Upper lobe of left lung (tissue), 6 donors: ENCODE measurements at regions not wholly inside any gene's neighbourhood (a gene's known extent, or its start where the extent isn't known, plus 50 kb on each side); places are given as distances from the start of the nearest gene placed in this dataset.

Experiments
- ATAC-seq, 2 donors: fragments of 200-7000 bp; cut with Tn5 transposase; one replicate each; pipeline ENCODE4 v1.9.1; 2022; ENCODE audit warnings: mild to moderate bottlenecking in 2 of 2, moderate library complexity in 2 of 2; ENCODE audit not compliant: low FRiP score in 2 of 2
- DNase-seq, 2 donors: peaks; one replicate each; pipeline ENCODE4 v3.0.0-alpha.2; 2019 to 2020
- H3K27ac ChIP-seq, 4 donors: fragments of 200-600 bp; sonication (generic); one replicate each; pipeline ENCODE4 v1.5.1; 2016 to 2019
- H3K27me3 ChIP-seq, 4 donors: fragments of 200-600 bp; sonication (generic); one replicate each; pipeline ENCODE4 v1.5.1; 2017 to 2019
- H3K36me3 ChIP-seq, 4 donors: fragments of 200-600 bp; sonication (generic); one replicate each; pipeline ENCODE4 v1.5.1; 2016 to 2019
- H3K4me1 ChIP-seq, 4 donors: fragments of 200-600 bp; sonication (generic); one replicate each; pipeline ENCODE4 v1.5.1; 2018 to 2019
- H3K4me3 ChIP-seq, 4 donors: fragments of 200-600 bp; sonication (generic); one replicate each; pipeline ENCODE4 v1.5.1; 2017 to 2019; ENCODE audit warnings: mild to moderate bottlenecking in 2 of 4, moderate library complexity in 1 of 4
- H3K9me3 ChIP-seq, 4 donors: fragments of 200-600 bp; sonication (generic); one replicate each; pipeline ENCODE4 v1.5.1; 2018 to 2019
- CTCF ChIP-seq, 6 experiments: fragments of 450-650 bp in 4 of 6; fragments of 200-600 bp in 2 of 6; sonication (generic) in 2 of 6; IDR thresholded peaks; one replicate each; pipeline ENCODE4 v1.5.1; 2016 to 2019; ENCODE audit warnings: antibody characterized with exemption in 6 of 6
- EP300 ChIP-seq, 4 donors: sonication (generic); formaldehyde crosslinking; IDR thresholded peaks; one replicate each; pipeline ENCODE4 v1.5.1; 2017; ENCODE audit warnings: antibody characterized with exemption in 4 of 4, control low read depth in 2 of 4
- POLR2A ChIP-seq, 4 donors: fragments of 450-650 bp; IDR thresholded peaks; one replicate each; pipeline ENCODE4 v1.5.1; 2016 to 2017; ENCODE audit warnings: antibody characterized with exemption in 4 of 4, mild to moderate bottlenecking in 2 of 4
- POLR2AphosphoS5 ChIP-seq, 2 donors: sonication (generic); formaldehyde crosslinking; IDR thresholded peaks; one replicate each; pipeline ENCODE4 v1.5.1; 2017; ENCODE audit warnings: antibody characterized with exemption in 2 of 2
- WGBS, 2 donors: methylation state at CpG; one replicate each; pipeline ENCODE4 v1.1.5; 2017 to 2018; 5-methylcytosine and 5-hydroxymethylcytosine counted together
- donor health status: DM: no; HTN: no; CAD: no; lungs with moderate emphysema.
- donor health status: DM: no; HTN: yes; CAD: no; lungs with severe emphysema.

GRCh38 chr3:117477214-117477755 is 767.7 kb downstream of the TUSC7 start:
- DNase-seq (peak in 1 of 2 donors; percentile 28), ATAC-seq (no peak)
- 46 to 70% methylated on average over 6 of the region's 6 CpGs for WGBS, 2 donors
- Histone ChIP-seq H3K9me3 (no peaks in the 10 kb centered on the region), H3K27ac (no peak overlapping the region), H3K27me3 (no peaks in the 10 kb centered on the region), H3K36me3 (no peaks in the 10 kb centered on the region), H3K4me3 (no peak overlapping the region), H3K4me1 (no peaks in the 10 kb centered on the region)
- TF ChIP-seq CTCF (IDR thresholded peaks at IDR 0.05) (no peak), POLR2AphosphoS5 (IDR thresholded peaks at IDR 0.05) (no peak), EP300 (IDR thresholded peaks at IDR 0.05) (no peak), POLR2A (IDR thresholded peaks at IDR 0.05) (no peak)

DNA sequence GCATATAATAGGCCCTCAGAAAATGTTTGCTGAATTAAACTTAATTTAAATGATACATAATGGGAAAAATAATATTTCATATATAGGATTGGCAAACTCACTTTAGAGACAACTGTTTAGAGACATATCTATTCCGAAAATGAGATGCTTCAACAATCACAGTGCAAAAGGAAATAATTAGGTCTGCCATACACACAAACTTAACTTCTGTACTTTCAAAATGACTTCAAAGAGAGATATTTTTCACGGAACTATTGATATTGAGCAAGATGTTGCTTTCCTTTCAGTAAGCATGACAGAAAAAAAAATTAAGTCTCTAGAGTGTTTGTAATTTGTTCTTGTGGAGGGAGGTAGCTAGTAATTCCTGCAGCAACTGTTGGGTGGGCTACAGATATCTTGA is 769.5 kb downstream of the TUSC7 start:
- 77 to 83% methylated on average over 2 of the region's 2 CpGs for WGBS, 2 donors
- no peaks in the 10 kb centered on the region for H3K4me1 ChIP-seq

DNA sequence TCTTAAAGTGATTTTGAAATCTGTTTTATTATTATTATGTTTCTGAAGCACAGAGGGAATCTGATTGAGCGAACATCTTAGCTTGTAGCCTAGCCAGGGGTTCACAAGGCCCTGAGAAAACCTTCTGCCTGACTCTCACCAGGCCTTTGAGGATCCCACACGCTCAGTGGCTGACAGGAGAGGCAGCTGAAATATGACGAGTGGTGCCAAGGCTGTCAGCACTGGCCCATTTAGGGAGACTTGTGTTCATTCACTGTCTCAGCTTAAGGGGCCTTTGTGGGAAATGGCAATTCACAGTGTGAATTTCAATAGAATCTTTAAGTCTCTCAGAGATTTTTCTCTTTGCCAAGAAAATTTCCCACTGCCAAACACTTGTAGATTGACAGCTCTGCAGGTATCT is 770.9 kb downstream of the TUSC7 start:
- 80 to 82% methylated on average over 2 to 3 of the region's 3 CpGs for WGBS, 2 donors
- no peak for ATAC-seq

More for the DNA sequence above, 769.5 kb downstream of the TUSC7 start:
- no peak for TF ChIP-seq CTCF (IDR thresholded peaks at IDR 0.05)
- no peak for TF ChIP-seq POLR2AphosphoS5 (IDR thresholded peaks at IDR 0.05)
- TF ChIP-seq POLR2A (IDR thresholded peaks at IDR 0.05) = no peak
- no peak for TF ChIP-seq EP300 (IDR thresholded peaks at IDR 0.05)
- Histone ChIP-seq H3K27ac (no peak overlapping the region), H3K36me3 (no peaks in the 10 kb centered on the region), H3K27me3 (no peaks in the 10 kb centered on the region), H3K9me3 (no peaks in the 10 kb centered on the region), H3K4me3 (no peak overlapping the region)
- ATAC-seq = no peak
- no peak for DNase-seq

DNA sequence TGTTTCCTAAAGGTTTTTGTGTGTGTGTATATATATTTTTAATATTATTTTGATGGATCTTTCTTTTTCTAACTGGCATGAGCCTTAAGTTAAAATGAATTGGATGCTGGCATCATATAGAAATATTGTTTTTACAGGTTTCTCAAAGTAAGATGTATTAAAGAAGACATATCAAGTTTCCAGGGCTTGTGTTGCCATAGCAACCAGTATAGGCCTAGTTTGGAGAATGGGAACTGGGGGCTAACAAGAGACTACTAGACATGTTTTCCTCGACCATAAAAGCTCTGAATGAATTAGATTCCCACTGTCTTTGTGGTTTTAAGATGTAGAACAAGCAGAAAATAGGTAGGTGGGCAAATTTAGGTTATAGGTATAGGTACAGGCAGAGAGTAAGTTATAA is 771.4 kb downstream of the TUSC7 start:
- Histone ChIP-seq H3K4me3 (no peak overlapping the region), H3K36me3 (no peaks in the 10 kb centered on the region), H3K27ac (no peak overlapping the region), H3K4me1 (no peaks in the 10 kb centered on the region), H3K9me3 (no peaks in the 10 kb centered on the region), H3K27me3 (no peaks in the 10 kb centered on the region)
- 50 to 71% methylated on average over 1 of the region's 1 CpG for WGBS, 2 donors
- TF ChIP-seq POLR2AphosphoS5 (IDR thresholded peaks at IDR 0.05) (no peak), CTCF (IDR thresholded peaks at IDR 0.05) (no peak), POLR2A (IDR thresholded peaks at IDR 0.05) (no peak), EP300 (IDR thresholded peaks at IDR 0.05) (no peak)
- no peak for ATAC-seq
- no peak for DNase-seq

More for the DNA sequence above, 770.9 kb downstream of the TUSC7 start:
- no peaks in the 10 kb centered on the region for H3K9me3 ChIP-seq
- no peak overlapping the region for H3K27ac ChIP-seq
- DNase-seq = no peak
- no peaks in the 10 kb centered on the region for H3K4me1 ChIP-seq
- H3K4me3 ChIP-seq = no peak overlapping the region
- no peaks in the 10 kb centered on the region for H3K36me3 ChIP-seq
- no peaks in the 10 kb centered on the region for H3K27me3 ChIP-seq
- no peak for TF ChIP-seq POLR2A (IDR thresholded peaks at IDR 0.05)
- no peak for TF ChIP-seq CTCF (IDR thresholded peaks at IDR 0.05)
- no peak for TF ChIP-seq POLR2AphosphoS5 (IDR thresholded peaks at IDR 0.05)
- no peak for TF ChIP-seq EP300 (IDR thresholded peaks at IDR 0.05)

- TF ChIP-seq CTCF (IDR thresholded peaks at IDR 0.05) (no peak), POLR2A (IDR thresholded peaks at IDR 0.05) (no peak), EP300 (IDR thresholded peaks at IDR 0.05) (no peak), POLR2AphosphoS5 (IDR thresholded peaks at IDR 0.05) (no peak)
- Histone ChIP-seq H3K4me1 (no peaks in the 10 kb centered on the region), H3K27me3 (no peaks in the 10 kb centered on the region), H3K4me3 (no peak overlapping the region), H3K27ac (no peak overlapping the region), H3K36me3 (no peaks in the 10 kb centered on the region), H3K9me3 (no peaks in the 10 kb centered on the region)
- DNase-seq = no peak
- 83 to 87% methylated on average over 4 of the region's 4 CpGs for WGBS, 2 donors
- no peak for ATAC-seq
Measured at GRCh38 chr3:117483839-117484238, 774.3 kb downstream of the TUSC7 start.
